ENCODE measurements at regions not wholly inside any gene's neighbourhood (a gene's known extent, or its start where the extent isn't known, plus 50 kb on each side); places are given as distances from the start of the nearest gene placed in this dataset.

GRCh38 chr9:113786071-113786470 is 90.0 kb upstream of the ZNF618 start:
- TF ChIP-seq TAF1 (IDR thresholded peaks at IDR 0.05; ENCODE audit: low read depth): no peak
- no peak for TF ChIP-seq CEBPB (IDR thresholded peaks at IDR 0.05)
- TF ChIP-seq ZBTB7A (IDR thresholded peaks at IDR 0.05; ENCODE audit: low read depth): no peak
- no peak for TF ChIP-seq RAD21 (IDR thresholded peaks at IDR 0.05; ENCODE audit: low read depth)

GRCh38 chr9:113787871-113788270 is 88.2 kb upstream of the ZNF618 start:
- TF ChIP-seq RAD21 (IDR thresholded peaks at IDR 0.05; ENCODE audit: low read depth) (no peak), MAX (IDR thresholded peaks at IDR 0.05) (no peak), CEBPB (IDR thresholded peaks at IDR 0.05) (no peak), TCF12 (IDR thresholded peaks at IDR 0.05; ENCODE audit: low read depth) (no peak), EGR1 (IDR thresholded peaks at IDR 0.05) (no peak), TAF1 (IDR thresholded peaks at IDR 0.05; ENCODE audit: low read depth) (no peak)

- TF ChIP-seq EGR1 (IDR thresholded peaks at IDR 0.05) (no peak), MAX (IDR thresholded peaks at IDR 0.05) (no peak), FOXM1 (IDR thresholded peaks at IDR 0.05; ENCODE audit: borderline replicate concordance, low read depth) (no peak), NFIC (IDR thresholded peaks at IDR 0.05) (no peak), REST (IDR thresholded peaks at IDR 0.05; ENCODE audit: low read depth) (no peak), CEBPB (IDR thresholded peaks at IDR 0.05) (no peak)
Observed at GRCh38 chr9:113788616-113789330, 87.3 kb upstream of the ZNF618 start.

GRCh38 chr9:113790093-113790492 is 86.0 kb upstream of the ZNF618 start:
- TF ChIP-seq TCF12 (IDR thresholded peaks at IDR 0.05; ENCODE audit: low read depth) (no peak), CEBPB (IDR thresholded peaks at IDR 0.05) (no peak), YY1 (IDR thresholded peaks at IDR 0.05; ENCODE audit: low read depth) (no peak), RAD21 (IDR thresholded peaks at IDR 0.05; ENCODE audit: low read depth) (no peak), CREB1 (IDR thresholded peaks at IDR 0.05; ENCODE audit: low read depth) (no peak), USF1 (IDR thresholded peaks at IDR 0.05) (no peak), TEAD4 (IDR thresholded peaks at IDR 0.05) (no peak), ZBTB7A (IDR thresholded peaks at IDR 0.05; ENCODE audit: low read depth) (no peak), TAF1 (IDR thresholded peaks at IDR 0.05; ENCODE audit: low read depth) (no peak), FOXM1 (IDR thresholded peaks at IDR 0.05; ENCODE audit: borderline replicate concordance, low read depth) (no peak), MAX (IDR thresholded peaks at IDR 0.05) (no peak)

GRCh38 chr9:113793558-113793957 is 82.6 kb upstream of the ZNF618 start:
- no peak for TF ChIP-seq EP300 (IDR thresholded peaks at IDR 0.05; ENCODE audit: borderline replicate concordance)
- no peak for TF ChIP-seq CEBPB (IDR thresholded peaks at IDR 0.05)
- no peak for TF ChIP-seq ZBTB7A (IDR thresholded peaks at IDR 0.05; ENCODE audit: low read depth)

- TF ChIP-seq TAF1 (IDR thresholded peaks at IDR 0.05; ENCODE audit: low read depth) (no peak), TEAD4 (IDR thresholded peaks at IDR 0.05) (no peak), EGR1 (IDR thresholded peaks at IDR 0.05) (no peak), REST (IDR thresholded peaks at IDR 0.05; ENCODE audit: low read depth) (no peak), MAX (IDR thresholded peaks at IDR 0.05) (no peak), NFIC (IDR thresholded peaks at IDR 0.05) (no peak), ZBTB7A (IDR thresholded peaks at IDR 0.05; ENCODE audit: low read depth) (no peak), CEBPB (IDR thresholded peaks at IDR 0.05) (no peak), USF1 (IDR thresholded peaks at IDR 0.05) (no peak), TCF12 (IDR thresholded peaks at IDR 0.05; ENCODE audit: low read depth) (no peak)
Observed at GRCh38 chr9:113794721-113795120, 81.4 kb upstream of the ZNF618 start.

Data from Ishikawa (cell line).